HG02763 (cell line): ENCODE measurements at regions not wholly inside any gene's neighbourhood (a gene's known extent, or its start where the extent isn't known, plus 50 kb on each side); places are given as distances from the start of the nearest gene placed in this dataset.
"Not testable (repeated sequence)": the region's sequence is repeated elsewhere in the genome, so short reads cannot be mapped to it uniquely, and the experiment has no call there.

Source experiments
- ATAC-seq: cut with Tn5 transposase; IDR thresholded peaks from one replicate; pipeline ENCODE4 v1.9.1; 2021; ENCODE audit warnings: mild to moderate bottlenecking, moderate library complexity; ENCODE audit not compliant: unreplicated experiment

DNA sequence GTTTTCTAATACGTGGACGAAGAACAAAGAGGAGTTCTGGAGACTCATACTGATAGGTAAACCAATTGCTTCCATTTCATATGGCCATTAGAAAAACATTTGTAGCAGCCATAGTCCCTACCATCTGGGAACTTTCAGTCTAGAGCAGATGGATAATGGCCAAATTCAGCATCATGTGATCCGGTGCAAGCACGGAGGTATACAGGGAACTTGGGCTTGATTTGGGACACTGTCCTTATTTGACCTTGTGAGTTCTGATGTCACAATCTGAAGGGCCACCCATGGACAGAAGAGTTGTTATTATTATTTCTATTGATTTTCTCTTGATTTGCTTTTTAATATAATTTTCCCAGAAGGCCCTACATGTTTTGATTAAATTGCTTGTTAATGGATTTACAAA lies 154.6 kb upstream of the ZNF267 start:
- no peak for ATAC-seq

DNA sequence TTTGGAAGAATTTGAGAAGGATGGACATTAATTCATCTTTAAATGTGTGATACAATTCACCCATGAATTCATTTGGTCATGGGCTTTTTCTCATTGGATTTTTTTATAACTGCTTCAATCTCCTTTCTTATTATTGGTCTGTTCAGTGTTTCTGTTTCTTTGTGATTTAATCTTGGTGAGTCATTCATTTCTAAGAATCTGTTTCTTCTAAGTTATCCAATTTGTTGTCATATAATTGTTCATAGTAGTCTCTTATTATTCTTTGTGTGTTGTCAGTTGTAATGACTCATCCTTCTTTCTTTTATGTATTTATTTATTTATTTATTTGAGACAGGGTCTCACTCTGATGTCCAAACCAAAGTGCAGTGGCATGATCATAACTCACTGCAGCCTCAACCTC lies 146.1 kb upstream of the ZNF267 start:
- no peak for ATAC-seq

DNA sequence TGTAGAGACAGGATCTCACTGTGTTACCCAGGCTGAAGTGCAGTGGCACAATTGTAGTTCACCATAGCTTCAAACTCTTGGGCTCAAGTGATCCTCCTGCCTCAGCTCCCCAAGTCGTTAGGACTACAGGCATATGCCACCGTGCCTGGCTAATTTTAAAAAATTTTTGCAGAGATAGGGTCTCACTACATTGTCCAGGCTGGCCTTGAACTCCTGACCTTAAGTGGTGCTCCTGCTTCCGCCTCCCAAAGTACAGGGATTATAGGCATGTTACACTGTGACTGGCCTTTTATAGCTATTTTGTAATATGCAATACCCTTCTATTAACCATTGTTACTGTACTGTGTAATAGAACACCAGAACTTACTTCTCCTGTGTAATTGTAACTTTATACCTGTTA lies 139.3 kb upstream of the ZNF267 start:
- ATAC-seq, result no peak

DNA sequence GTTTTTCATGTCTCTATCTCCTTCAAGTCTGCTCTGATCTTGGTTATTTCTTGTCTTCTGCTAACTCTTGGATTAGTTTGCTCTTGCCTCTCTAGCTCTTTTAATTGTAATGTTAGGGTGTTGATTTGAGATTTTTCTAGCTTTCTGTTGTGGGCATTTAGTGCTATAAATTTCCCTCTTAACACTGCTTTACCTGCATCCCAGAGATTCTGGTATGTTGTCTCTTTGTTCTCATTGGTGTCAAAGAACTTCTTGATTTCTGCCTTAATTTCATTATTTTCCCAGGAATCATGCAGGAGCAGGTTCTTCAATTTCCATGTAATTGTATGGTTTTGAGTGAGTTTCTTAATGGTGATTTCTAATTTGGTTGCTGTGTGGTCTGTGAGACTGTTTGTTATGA lies 128.5 kb upstream of the ZNF267 start:
- not testable (repeated sequence) for ATAC-seq

DNA sequence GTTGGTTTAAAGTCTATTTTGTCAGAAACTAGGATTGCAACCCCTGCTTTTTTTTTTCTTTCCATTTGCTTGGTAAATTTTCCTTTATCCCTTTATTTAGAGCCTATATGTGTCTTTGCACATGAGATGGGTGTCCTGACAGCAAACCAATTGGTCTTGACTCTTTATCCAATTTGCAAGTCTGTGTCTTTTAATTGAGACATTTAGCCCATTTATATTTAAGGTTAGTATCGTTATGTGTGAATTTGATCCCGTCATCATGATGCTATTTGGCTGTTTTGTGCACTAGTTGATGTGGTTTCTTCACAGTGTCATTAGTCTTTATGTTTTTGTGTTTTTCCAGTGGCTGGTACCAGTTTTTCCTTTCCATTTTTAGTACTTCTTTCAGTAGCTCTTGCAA lies 127.7 kb upstream of the ZNF267 start:
- ATAC-seq, result no peak

DNA sequence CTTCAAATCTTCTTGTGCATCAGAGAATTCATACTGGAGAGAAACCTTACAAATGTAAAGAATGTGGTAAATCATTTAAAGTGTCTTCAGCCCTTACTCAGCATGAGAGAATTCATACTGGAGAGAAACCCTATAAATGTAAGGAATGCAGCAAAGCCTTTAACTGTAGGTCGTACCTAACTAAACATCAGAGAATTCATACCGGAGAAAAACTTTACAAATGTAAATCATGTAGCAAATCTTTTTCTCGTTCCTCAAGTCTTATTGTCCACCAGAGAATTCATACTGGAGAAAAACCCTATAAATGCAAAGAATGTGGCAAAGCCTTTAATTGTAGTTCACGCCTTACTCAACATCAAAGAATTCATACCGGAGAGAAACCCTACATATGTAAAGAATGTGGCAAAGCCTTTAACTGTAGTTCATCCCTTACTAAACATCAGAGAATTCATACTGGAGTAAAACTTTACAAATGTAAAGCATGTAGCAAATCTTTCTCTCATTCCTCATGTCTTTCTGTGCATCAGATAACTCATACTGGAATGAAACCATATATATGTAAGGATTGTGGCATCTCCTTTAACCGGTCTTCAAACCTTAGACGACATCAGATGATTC lies 118.5 kb upstream of the ZNF267 start:
- no peak for ATAC-seq

DNA sequence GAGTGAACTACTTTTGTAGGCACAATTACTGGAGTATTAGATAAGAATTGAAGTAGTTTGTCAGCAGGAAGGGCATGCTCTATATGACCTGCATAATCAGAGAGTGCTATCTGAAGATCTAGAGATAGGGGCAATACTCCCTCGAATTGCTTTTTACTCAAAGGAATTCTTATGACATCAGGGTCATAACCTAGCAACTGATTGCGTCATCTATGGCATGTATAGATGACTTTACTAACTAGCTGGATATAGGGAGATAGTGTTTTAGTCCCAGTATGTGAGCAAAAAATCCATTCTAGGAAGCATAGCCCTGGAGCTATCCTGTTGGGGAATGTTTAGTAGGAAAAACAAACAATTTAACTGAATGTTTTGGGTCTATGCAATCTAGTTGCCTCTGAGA lies 109.5 kb upstream of the ZNF267 start:
- ATAC-seq, result no peak

DNA sequence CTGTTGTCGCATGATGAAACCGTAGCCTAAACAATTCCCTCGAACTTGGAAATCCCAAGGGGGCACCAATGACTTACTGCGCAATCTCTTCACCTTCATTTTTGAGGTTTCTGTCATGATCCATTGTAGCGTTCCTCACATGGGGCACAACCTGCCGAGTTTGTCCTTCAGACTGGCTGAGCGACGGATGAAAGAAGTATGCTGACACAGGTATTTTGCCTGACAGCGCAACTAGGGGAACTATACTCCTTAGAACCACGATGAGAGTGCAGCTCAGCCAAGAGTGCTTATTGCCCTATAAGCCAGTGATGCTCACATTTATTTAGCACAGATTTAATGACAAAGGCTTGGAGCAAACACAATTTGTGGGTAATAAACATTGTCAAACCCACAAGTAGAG lies 106.3 kb upstream of the ZNF267 start:
- no peak for ATAC-seq

DNA sequence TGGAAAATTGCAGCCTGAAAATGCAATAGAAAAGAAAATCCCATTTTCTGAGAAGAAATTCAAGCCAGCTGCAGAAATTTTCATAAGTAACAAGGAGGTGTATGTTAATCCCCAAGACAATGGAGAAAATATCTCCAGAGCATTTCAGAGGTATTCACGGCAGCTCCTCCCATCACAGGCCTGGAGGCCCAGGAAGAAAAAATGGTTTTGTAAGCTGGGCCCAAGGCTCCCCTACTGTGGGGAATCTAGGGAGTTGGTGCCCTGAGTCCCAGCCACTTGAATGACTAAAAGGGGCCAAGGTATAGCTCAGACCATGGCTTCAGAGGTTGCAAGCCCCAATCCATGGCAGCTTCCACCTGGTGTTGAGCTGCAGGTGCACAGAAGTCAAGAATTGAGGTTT lies 93.3 kb upstream of the ZNF267 start:
- ATAC-seq, result no peak

DNA sequence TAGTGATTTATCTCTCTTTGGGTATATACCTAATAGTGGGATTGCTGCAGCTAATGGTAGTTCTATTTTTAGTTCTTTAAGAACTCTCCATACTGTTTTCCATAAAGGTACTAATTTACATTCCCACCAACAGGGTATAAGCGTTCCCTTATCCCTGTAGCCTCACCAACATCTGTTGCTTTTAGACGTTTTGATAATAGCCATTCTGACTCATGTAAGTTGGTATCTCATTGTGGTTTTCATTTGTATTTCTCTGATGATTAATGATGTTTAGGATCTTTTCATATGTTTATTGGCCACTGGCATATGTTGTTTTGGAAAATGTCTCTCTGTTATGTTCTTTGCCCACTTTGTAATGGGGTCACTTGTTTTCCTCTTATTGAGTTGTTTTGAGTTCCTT lies 88.5 kb upstream of the ZNF267 start:
- ATAC-seq, result no peak

DNA sequence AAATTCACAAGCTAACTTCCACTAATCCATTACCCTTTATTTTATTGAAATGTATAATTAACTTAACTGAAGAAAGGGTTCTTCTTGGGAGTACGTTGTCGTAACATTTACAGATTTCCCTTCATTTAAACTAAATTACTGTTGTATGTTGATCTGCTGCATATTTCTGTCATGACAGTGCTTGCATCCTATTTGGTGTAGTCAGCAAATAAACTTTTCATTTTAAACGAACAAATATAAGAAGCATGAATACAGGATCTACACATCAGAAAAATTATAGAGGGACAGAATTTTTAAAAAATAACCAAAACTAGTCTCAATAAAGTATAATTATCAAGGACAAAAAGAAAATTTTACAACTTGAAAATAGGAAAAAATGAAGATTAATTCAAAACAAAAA lies 66.5 kb upstream of the ZNF267 start:
- no peak for ATAC-seq

DNA sequence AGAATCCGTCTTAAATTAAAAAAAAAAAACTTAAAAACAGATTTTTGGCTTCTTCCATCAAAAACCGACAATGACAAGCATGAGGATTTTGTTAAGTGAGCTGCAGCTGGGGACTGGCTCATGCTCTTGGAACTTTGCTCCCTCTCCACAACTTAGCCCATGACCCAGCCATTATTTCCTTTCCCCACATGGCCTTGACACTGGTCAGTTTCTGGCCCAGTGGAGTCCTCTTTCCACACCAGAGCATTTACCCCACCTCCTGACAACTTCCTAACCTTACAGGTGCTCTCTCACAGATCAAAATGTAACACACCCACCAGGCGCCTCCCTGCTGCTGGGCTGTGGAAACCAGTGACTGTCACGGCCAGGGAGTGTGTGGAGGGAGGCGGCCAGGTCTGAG lies 62.7 kb upstream of the ZNF267 start:
- ATAC-seq, result no peak

DNA sequence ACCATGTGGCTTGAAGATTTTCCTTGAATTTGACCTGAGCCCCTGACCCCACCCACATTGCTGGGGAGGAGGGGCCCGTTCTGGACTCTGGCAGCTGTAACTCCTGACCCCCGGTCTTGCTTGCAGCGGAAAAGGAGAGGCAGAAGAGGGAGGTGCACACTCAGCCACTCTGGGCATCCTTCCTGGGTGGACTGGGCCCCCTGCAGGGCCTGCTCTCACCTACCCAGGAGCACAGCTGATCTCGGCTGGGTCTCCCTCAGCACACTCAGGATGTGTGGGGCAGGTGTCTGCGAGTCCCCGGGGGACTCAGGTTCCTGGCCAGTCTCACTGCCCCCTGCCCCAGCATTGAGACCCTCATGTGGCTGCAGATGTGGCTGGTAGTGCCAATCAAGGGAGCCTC lies 57.5 kb upstream of the ZNF267 start:
- ATAC-seq, result not testable (repeated sequence)

DNA sequence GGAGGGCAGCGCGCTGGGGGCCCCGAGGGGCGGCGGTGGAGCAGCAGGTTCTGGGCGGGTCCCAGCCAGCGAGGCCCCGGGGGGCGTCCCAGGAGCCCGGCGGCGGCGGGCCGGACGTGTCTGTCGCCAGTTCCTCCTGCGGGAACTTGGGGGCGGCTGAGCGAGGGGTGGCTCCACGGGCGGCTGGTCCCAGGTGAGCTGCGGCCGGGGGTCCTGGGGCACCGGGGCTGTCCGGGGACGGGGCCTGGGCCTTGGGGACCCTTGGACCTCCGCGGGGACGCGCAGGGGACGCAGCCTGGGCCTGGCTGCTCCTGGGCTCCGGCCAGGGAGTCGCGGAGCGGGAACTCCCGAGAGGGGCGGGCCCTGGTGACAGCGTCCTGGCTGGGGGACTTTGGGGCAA lies 54.2 kb upstream of the ZNF267 start:
- ATAC-seq, result no peak

DNA sequence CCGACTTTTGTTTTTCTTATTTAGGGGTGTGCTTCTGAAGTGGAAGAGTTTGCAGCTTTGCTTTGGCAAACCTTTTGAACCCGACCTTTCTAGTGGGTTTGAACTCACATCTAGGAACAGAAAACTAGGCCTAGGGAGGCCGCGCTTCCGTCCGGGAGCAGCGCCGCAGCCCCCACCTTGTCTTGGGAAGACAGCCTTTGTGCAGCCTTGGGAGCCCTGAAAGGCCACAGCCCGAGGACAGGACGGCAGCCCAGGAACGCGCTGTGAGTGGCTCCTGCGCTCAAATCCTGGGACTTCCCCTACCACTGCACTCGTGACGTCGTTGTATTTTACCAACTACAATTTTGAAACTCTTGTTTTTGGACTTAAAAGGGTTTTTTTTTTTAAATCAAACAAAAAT lies 53.7 kb upstream of the ZNF267 start:
- ATAC-seq, result no peak
